22Rv1 (cell line): ENCODE measurements at regions not wholly inside any gene's neighbourhood (a gene's known extent, or its start where the extent isn't known, plus 50 kb on each side); places are given as distances from the start of the nearest gene placed in this dataset.

ENCODE experiments used
- H3K27ac ChIP-seq: fragments of 450-650 bp; 2 replicates; pipeline ENCODE4 v1.5.1; 2017
- ZFX ChIP-seq: fragments of 450-650 bp; IDR thresholded peaks from 2 replicates; pipeline ENCODE4 v1.6.1; 2017; ENCODE audit warnings: antibody characterized with exemption, borderline replicate concordance
- TF ChIP-seq, protein P1 (sequence below): fragments of 450-650 bp; IDR thresholded peaks from 2 replicates; pipeline ENCODE4 v1.5.1; 2017; ENCODE audit warnings: mild to moderate bottlenecking

DNA sequence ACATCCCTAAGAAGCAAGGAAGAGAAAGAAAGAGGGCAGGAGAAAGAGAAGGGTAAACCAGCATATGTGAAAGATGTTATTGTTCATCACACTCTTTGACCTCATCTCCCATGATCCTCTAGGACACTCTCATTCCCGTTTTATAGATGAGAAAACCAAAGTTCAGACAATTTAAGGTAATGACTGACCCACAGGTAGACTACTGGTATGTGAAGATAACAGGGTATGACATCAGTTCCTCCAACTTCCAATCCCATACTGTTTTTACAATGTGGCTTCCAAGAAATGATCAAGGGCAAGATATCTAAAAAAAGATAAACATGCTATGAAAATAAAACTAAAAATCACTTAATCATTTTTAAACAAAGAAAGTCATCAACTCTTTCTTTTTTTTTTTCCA, 95.2 kb upstream of the TNFSF4 start:
- TF ChIP-seq ZFX: no peak
- TF ChIP-seq, protein P1, sequence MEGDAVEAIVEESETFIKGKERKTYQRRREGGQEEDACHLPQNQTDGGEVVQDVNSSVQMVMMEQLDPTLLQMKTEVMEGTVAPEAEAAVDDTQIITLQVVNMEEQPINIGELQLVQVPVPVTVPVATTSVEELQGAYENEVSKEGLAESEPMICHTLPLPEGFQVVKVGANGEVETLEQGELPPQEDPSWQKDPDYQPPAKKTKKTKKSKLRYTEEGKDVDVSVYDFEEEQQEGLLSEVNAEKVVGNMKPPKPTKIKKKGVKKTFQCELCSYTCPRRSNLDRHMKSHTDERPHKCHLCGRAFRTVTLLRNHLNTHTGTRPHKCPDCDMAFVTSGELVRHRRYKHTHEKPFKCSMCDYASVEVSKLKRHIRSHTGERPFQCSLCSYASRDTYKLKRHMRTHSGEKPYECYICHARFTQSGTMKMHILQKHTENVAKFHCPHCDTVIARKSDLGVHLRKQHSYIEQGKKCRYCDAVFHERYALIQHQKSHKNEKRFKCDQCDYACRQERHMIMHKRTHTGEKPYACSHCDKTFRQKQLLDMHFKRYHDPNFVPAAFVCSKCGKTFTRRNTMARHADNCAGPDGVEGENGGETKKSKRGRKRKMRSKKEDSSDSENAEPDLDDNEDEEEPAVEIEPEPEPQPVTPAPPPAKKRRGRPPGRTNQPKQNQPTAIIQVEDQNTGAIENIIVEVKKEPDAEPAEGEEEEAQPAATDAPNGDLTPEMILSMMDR: no peak
- no peak overlapping the region for H3K27ac ChIP-seq

DNA sequence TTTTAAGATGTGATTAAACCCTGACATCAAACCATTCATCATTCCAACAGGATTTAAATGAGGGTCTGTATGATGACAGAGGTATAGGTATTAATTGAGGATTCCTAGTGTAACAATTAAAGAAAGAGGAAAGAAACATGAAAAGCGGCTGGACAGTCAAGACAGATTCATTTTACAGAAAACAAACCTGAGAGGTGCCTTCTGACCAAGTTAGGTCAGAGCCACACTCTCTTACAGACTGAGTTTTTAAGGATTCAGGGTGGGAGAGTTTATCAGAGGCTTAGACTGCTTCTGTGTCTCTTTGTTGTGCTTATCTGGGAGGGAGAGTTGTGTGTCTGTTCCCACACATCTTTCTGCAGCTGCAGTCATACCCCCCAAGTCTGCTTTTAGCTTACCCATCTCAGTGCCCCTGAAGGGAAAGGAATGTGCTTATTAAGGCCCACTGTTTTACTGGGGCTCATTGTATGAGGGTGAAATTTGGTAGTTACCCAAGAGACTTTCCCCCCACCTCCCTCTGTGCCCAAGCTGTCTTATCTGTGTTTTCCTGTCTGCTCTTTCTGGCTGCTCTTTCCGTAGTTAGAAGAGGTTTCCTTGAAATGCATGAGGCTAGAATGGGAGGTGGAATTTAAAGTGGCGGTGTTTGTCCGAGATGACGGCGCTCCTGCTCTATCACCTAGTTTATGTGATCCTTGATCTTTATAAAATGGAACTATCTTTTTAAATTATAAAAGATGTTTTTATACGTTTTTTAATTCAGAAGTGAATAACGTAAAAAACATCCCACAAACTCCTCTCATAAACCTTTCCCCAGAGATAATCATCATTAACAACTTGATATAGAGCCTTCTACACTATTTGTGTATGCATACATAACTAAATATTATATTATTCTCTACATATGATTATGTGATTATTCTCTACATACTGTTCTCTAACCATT, 96.0 kb upstream of the TNFSF4 start:
- TF ChIP-seq, protein P1: no peak
- no peak for TF ChIP-seq ZFX
- H3K27ac ChIP-seq: no peak overlapping the region

DNA sequence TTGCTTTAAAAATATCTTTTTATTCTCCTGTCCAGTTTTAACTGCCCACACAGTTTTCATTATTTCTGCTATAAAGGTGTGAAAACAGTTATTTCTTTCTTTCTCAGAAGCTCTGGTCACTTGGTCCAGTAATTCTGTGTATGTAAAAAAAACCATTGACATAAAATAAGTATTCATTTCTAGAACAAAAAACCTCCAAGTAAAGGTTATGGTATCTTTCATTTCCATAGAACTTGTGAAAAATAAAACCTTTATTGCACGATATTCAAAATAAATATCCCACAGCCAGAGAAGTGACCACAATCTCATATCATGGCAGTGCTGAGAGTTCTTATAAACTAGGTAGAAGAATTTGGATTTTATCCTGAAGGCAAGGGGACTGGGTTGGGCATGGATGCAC, 96.9 kb upstream of the TNFSF4 start:
- no peak overlapping the region for H3K27ac ChIP-seq

DNA sequence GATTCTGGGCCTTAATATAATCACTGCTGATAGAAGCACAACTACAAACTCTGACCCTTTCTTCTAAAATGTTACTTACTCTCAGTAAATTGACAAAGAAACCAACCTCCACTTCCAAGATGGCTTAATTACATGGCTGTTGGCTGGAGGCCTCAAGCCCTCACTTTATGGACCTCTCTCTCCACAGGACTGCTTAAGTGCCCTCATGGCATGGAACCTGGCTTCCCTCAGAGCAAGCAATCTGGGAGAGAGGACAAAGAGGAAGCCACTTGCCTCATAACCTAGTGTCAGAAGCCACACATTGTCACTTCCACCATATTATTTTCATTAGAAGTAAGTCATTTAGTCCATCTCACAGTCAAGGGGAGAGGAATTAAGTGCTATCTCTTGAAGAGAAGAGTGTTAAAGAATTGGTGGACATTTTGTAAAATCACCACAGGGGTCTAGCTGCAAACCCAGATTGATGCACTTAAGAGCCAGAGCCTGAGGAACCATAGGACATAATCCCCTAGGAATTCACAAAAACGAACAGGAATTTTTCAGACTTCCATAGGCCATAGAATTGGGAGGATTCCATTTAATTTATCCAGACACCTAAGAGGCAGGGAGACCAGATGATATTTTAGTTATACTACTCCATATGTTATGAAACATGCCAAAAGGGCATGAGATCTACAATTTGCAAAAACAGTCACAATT, 97.5 kb upstream of the TNFSF4 start:
- TF ChIP-seq ZFX: no peak
- TF ChIP-seq, protein P1: no peak
- H3K27ac ChIP-seq: no peak overlapping the region

More for the DNA sequence above, 96.9 kb upstream of the TNFSF4 start:
- TF ChIP-seq ZFX: no peak
- TF ChIP-seq, protein P1: no peak

DNA sequence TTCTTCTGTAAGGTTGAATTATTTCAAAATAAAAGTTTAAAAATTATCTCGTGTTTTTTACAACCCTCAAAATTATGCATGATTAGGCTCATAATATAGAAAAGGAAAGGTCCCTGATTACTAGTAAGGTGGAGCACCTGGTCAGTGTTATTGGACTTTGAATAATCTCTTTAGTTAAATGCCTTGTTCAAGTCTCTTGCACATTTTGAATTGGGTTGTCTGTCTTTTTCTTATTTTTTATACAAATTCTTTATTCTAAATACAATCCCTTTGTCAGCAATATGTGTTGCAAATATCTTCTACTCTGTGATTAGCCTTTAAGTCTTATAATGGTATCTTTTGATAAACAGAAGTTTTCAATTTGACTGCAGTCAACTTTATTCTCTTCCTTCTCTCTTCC, 100.7 kb upstream of the TNFSF4 start:
- H3K27ac ChIP-seq: no peak overlapping the region
- TF ChIP-seq, protein P1: no peak
- no peak for TF ChIP-seq ZFX

DNA sequence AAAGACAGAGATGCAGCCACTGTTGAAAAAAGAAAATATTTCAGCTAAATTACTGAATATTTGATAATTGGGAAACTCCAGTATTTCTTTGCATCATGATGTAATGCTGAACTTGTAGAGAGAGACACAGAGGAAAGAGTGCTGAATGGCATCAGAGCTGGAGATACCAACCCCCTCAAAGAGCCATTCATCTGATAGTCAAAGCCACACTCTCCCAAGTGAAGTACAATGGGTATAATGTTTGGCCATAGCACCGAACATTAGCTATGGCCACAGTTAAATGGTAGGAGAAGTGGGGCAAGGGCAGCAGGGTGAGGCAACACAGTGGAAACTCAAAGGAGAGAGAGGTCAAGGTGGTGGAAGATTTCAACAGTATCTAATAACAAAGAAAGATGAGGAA, 107.5 kb upstream of the TNFSF4 start:
- TF ChIP-seq, protein P1: no peak
- TF ChIP-seq ZFX: no peak
- H3K27ac ChIP-seq: no peak overlapping the region

DNA sequence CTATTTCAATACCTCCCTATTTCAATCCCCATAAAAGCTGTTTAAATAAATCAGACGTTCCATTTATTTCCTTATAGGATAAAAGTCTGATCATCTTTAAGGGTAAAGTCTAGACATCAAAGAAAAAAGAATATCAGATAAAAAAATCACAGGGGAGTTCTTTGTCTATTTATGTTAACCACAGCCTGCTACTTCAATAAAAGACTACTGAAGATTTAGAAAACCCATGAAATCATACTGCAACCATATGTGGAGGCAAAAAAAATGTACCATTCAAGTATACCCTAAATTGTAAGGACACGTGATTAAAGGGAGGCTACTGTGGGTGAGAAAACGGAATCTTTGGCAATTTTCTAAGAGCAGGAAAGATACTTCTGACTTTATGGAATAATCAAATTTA, 108.2 kb upstream of the TNFSF4 start:
- no peak overlapping the region for H3K27ac ChIP-seq
- TF ChIP-seq, protein P1: no peak
- no peak for TF ChIP-seq ZFX
